ENCODE measurements at regions not wholly inside any gene's neighbourhood (a gene's known extent, or its start where the extent isn't known, plus 50 kb on each side); places are given as distances from the start of the nearest gene placed in this dataset.

- no peak for TF ChIP-seq CTCF (IDR thresholded peaks at IDR 0.05)
- no peak for TF ChIP-seq POLR2A (IDR thresholded peaks at IDR 0.05)
These were observed 108.7 kb upstream of the KMT2C start for GRCh38 chr7:152544481-152544927.

Measured in uterus (tissue), 2 donors.